HTR-8/SVneo (cell line): ENCODE measurements at regions not wholly inside any gene's neighbourhood (a gene's known extent, or its start where the extent isn't known, plus 50 kb on each side); places are given as distances from the start of the nearest gene placed in this dataset.
"Not testable (repeated sequence)": the region's sequence is repeated elsewhere in the genome, so short reads cannot be mapped to it uniquely, and the experiment has no call there.

ENCODE experiments used
- DNase-seq: peaks from one replicate; pipeline ENCODE4 v3.0.0; 2011; ENCODE audit warnings: low spot score, mixed read lengths; ENCODE audit not compliant: insufficient read length
- FAIRE-seq: peaks from 2 replicates; lab custom pipeline; 2011; peaks lifted over from hg19 to GRCh38; lab: Jason Lieb, UNC

DNA sequence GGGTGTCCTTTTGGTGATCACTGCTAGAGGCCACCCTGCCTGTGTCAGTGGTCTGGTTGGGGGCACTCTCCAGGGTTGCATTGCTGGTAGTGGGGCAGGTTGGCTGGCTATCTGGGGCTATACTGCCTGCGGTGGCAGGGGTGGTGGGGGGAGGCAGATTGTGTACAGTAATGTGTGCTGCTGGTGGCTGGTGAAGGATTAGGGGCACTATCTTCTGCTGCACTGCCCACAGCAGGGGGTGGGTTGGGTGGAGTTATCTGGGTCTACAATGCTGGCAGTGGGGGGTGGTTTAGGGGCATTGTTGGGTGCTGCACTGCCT lies 204.0 kb upstream of the WSB1 start:
- FAIRE-seq: no peak
- no peak for DNase-seq

DNA sequence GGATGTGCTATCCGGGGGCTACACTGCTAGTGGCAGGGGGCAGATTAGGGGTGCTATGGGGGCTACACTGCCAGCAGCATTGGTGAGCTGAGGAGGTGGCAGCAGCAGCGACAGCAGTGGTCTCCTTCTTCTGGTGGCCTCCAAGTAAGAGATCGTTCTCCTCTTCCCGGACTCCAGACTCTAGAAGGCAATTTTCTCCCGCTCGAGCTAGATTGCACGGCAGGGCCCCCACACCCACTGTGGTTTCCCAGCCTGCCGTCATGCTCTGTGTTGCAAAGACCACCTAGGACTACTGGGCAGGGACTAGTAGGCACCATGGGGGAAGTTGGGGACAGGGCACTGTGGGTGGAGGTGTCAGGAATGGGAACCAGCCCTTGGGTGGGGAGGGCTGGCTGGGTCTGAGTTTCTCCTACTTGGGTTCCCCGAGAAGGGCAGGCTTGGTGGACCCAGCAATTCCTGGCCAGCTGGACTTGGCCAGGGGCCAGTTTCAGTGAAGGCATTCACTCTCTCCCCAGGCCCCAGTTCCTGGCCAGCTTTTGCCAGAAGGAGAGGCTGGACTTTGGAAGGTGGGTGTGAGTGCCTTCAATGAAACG lies 203.4 kb upstream of the WSB1 start:
- DNase-seq, FAIRE-seq: not testable (repeated sequence)

- FAIRE-seq: no peak
These were observed 202.8 kb upstream of the WSB1 start for GRCh38 chr17:27091043-27091497.

DNA sequence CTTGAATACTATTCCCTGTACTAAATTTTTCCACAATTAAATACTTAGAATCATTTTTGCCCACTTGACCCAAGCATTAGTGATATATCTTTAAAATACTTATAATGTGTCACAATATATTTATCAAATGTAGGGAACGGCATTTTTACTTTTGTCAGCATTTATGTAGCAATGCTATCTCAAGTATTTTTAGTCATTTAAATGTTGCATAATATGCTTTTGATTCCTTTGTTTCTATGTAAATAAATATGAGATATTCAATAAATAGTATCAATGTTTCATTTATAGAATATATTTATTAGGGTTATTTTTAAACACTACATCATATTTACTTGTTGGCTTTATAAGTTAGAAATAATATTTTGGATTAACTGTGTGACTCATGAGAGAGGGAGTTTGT lies 199.7 kb upstream of the WSB1 start:
- DNase-seq, FAIRE-seq: not testable (repeated sequence)

More at GRCh38 chr17:27091043-27091497, 202.8 kb upstream of the WSB1 start:
- no peak for DNase-seq

DNA sequence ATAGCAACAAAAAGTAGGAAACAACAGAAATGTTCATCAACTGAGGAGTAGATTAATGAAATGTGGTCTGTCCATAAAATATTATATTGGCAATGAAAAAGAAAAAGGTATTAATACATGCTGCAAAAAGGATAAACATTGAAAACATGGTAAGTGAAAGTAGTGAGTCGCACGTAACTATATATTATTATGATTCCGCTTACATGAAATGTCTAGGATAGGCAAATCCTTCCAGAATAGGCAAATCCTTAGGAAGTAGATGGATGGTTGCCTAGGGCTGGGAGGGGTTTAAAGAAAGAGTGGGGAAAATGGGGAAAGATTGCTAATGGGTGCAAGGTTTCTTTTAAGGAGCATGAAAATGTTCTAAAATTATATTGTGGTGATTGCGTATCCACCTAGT lies 198.1 kb upstream of the WSB1 start:
- FAIRE-seq, DNase-seq: not testable (repeated sequence)

- FAIRE-seq, DNase-seq: not testable (repeated sequence)
These were observed 194.6 kb upstream of the WSB1 start for GRCh38 chr17:27099266-27099665.

DNA sequence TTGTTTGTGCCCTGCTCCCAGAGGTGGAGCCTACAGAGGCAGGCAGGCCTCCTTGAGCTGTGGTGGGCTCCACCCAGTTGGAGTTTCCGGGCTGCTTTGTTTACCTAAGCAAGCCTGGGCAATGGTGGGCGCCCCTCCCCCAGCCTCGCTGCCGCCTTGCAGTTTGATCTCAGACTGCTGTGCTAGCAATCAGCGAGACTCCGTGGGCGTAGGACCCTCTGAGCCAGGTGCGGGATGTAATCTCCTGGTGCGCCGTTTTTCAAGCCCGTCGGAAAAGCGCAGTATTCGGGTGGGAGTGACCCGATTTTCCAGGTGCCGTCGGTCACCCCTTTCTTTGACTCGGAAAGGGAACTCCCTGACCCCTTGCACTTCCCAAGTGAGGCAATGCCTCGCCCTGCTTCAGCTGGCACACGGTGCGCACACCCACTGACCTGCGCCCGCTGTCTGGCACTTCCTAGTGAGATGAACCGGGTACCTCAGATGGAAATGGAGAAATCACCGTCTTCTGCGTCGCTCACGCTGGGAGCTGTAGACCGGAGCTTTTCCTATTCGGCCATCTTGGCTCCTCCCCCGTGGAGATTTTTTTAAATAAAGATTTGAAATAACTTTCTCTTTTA lies 189.2 kb upstream of the WSB1 start:
- not testable (repeated sequence) for DNase-seq, FAIRE-seq

DNA sequence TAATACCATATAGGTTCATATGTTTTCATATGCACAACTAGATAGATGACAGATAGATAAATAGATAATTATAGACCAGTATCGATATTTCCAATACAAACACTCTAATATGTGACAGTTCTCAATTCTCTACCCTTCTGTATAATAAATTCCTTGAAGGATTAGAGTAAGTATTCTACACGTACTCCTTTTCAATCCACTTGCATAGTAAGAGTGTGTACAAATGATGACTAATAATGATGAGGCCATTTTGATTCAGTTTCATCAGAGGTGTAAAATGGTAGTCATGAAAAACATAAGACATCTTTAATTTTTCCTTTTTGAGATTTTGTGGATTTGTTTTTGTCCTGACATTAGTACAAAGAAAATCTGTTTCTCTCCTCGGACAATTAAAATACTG lies 188.3 kb upstream of the WSB1 start:
- no peak for DNase-seq
- FAIRE-seq: no peak

GRCh38 chr17:27106347-27106981 lies 187.4 kb upstream of the WSB1 start:
- FAIRE-seq: no peak
- no peak for DNase-seq

GRCh38 chr17:27106982-27107360 lies 186.9 kb upstream of the WSB1 start:
- FAIRE-seq (no peak), DNase-seq (no peak)

DNA sequence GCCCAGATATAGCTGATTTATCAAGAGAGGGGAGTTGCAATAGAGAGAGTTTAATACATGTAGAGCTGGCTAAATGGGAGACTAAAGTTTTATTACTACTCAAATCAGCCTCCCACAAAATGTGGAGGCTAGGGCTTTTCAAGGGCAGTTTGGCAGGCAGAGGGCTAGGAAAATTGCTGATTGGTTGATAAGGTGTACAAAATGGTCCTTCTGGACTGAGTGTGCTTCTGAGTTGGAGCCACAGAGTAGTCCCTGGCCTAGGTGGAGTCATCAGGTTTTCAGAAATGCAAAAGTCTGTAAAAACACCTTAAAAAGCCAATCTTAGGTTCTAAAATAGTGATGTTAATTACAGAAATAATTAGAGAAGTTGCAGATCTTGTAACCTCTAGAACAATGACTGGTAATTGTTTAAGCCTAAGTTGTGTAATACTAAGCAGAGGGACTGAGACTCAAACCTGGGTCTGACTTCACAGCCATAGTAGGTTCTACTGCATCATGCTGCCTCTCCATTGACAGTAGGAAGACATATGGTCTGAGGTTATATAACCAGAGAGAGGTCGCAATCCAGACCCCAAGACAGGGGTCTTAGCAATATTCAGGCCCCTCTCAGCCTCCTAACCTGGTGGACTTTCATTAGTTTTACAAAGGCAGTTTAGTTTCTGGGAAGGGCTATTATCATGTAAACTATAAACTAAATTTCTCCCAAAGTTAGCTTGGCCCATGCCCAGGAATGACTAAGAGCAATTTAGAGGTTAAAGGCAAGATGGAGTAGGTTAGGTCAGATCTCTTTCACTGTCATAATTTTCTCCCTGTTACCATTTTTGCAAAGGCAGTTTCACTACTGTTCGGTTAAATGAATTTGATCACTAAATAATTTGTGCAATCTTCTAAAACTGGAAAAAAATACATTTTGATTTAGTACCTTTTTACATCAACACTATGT lies 186.3 kb upstream of the WSB1 start:
- not testable (repeated sequence) for DNase-seq, FAIRE-seq

GRCh38 chr17:27109346-27109745 lies 184.6 kb upstream of the WSB1 start:
- peak; percentile 77 for FAIRE-seq
- no peak for DNase-seq

GRCh38 chr17:27153005-27153404 lies 140.9 kb upstream of the WSB1 start:
- FAIRE-seq: no peak
- no peak for DNase-seq

- FAIRE-seq (no peak), DNase-seq (no peak)
These were observed 138.0 kb upstream of the WSB1 start for GRCh38 chr17:27155866-27156265.

GRCh38 chr17:27157297-27157696 lies 136.6 kb upstream of the WSB1 start:
- no peak for FAIRE-seq
- no peak for DNase-seq

- FAIRE-seq: no peak
- no peak for DNase-seq
These were observed 136.0 kb upstream of the WSB1 start for GRCh38 chr17:27157898-27158297.

DNA sequence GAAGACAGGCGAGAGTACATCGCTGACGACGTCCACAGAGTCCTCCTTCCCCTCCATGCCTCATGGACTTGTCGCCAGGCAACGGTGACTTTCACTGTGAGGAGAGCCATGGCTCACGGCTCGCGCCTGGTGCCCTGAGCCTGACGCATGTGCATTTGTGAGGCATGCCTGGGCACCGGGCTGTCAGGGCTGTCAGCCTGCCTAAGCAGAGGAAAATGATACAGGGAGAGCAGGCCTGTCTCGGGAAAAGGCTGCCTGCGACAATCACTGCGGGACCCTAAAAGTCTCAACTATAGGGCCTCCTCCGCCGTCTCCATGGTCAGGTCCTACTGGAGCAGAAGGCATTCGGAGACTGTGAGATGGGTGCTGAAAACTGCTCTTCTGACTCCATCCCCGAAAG lies 135.5 kb upstream of the WSB1 start:
- DNase-seq: no peak
- no peak for FAIRE-seq

DNA sequence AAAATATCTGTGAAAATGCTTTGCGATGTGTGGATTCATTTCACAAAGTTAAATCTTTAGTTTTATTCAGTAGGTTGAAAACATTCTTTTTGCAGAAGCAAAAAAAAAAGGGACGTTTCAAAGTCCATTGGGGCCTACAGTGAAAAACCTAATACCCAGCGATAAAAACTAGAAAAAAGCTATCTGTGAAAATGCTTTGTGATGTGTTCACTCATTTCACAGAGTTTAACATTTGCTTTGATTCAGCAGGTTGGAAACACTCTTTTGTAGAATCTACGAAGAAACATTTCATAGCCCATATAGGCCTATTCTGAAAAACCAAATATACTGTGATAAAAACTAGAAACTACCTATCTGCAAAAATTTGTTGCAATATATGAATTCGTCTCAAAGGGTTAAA lies 113.6 kb upstream of the WSB1 start:
- FAIRE-seq (no peak), DNase-seq (no peak)

- not testable (repeated sequence) for FAIRE-seq, DNase-seq
These were observed 112.5 kb upstream of the WSB1 start for GRCh38 chr17:27181379-27181925.

DNA sequence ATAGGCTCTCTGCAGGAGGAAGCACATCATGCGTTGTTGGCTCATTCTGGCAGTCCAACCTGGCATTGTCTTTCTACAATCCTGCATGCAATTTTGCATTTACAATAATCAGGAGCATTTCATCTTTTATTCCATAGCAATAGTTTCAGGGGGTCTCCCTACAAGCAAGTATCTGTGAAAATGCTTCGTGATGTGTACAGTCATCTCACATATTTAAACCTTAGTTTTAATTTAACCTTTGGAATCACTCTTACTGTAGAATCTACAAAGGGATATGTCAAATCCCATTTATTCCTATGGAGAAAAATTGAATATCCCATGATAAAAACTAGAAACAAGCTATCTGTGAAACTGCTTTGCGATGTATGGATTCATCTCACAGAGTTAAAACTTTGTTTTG lies 112.0 kb upstream of the WSB1 start:
- DNase-seq (no peak), FAIRE-seq (no peak)
